HG03521 (cell line): ENCODE measurements at regions not wholly inside any gene's neighbourhood (a gene's known extent, or its start where the extent isn't known, plus 50 kb on each side); places are given as distances from the start of the nearest gene placed in this dataset.
A peak's percentile ranks its signal among the peaks of the same experiment; 100 is the strongest.
"Not testable (repeated sequence)": the region's sequence is repeated elsewhere in the genome, so short reads cannot be mapped to it uniquely, and the experiment has no call there.

Source experiments
- ATAC-seq: cut with Tn5 transposase; IDR thresholded peaks from one replicate; pipeline ENCODE4 v1.9.1; 2021; ENCODE audit warnings: mild to moderate bottlenecking, moderate library complexity; ENCODE audit not compliant: unreplicated experiment

GRCh38 chr4:131531087-131531486 is 1618.0 kb upstream of the PCDH10 start:
- ATAC-seq: no peak

DNA sequence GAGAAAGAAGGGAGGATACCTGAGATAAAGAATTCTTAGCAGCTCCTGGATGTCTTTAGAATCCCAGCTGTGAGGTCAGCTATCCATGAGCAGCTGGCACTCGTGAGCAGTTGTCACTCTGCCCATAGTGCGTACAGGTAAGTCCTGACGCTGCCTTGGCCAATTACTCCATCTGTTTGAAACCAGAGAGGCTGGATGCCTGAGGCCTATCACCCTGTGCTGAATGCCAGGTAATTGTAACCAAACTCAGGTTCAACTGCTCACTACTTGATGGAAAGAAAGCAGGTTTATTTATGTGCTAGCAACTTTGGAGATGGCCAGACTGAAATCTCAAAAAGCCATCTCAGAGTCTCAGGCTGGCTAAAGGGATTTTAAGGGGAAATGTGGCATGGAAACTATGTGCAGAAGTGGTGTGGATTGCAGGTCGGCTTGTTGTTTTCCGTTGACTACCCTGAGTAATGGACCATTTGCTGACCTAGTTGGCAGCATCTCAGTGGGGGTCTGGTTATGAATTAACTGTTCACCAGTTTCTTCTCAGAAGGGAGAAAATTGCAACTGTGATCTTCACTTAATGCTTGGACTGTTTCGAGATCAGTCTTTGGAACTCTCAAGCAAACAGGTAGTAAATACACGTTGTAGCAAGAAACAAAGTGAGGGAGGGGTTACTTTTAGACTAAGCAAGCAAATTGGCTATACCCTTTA is 1614.0 kb upstream of the PCDH10 start:
- ATAC-seq: no peak

- no peak for ATAC-seq
Measured at GRCh38 chr4:131540256-131540655, 1608.8 kb upstream of the PCDH10 start.

GRCh38 chr4:131547506-131547981 is 1601.5 kb upstream of the PCDH10 start:
- no peak for ATAC-seq

DNA sequence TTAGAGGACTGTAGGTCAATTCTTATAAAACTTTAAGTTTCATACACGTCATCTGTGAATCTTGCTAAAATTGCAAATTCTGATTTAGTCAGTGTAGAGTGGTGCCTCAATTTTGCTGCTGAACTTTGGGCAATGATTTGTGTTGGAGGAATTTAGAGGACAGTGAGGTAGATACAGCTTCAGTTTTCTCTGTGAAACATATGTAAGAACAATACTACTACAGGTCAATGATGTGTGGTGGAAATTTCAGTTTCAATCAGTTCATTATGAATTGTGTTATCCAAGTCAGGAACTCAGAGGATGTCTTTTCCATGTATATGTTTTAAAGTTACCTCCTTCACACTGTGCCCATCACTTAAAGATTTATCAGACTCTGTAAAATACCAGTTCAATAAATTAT is 1597.8 kb upstream of the PCDH10 start:
- no peak for ATAC-seq

DNA sequence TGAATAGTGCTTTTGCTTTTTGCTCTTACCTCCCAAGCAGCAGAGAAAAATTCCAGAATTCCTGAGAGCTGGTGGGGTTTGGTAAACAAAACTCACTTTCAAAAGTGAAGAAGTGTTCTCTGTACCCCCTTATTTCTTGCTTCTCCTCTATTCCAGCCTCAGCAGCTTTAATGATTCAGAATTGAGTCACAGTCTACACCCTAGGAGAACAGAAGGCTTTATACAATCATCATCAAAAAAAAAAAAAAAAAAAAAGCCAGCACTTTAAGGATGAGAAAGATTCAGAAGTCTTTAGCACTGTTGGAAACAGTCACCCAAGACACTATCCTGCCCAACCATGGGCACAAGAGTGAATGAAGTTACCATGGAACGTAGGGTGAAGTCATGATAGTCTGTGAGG is 1583.1 kb upstream of the PCDH10 start:
- ATAC-seq: no peak

- no peak for ATAC-seq
Measured at GRCh38 chr4:131584587-131584986, 1564.5 kb upstream of the PCDH10 start.

- ATAC-seq: no peak
Measured at GRCh38 chr4:131595140-131595539, 1554.0 kb upstream of the PCDH10 start.

GRCh38 chr4:131603705-131604104 is 1545.4 kb upstream of the PCDH10 start:
- ATAC-seq: no peak

- no peak for ATAC-seq
Measured at GRCh38 chr4:131609039-131609438, 1540.1 kb upstream of the PCDH10 start.

GRCh38 chr4:131610517-131610916 is 1538.6 kb upstream of the PCDH10 start:
- not testable (repeated sequence) for ATAC-seq

DNA sequence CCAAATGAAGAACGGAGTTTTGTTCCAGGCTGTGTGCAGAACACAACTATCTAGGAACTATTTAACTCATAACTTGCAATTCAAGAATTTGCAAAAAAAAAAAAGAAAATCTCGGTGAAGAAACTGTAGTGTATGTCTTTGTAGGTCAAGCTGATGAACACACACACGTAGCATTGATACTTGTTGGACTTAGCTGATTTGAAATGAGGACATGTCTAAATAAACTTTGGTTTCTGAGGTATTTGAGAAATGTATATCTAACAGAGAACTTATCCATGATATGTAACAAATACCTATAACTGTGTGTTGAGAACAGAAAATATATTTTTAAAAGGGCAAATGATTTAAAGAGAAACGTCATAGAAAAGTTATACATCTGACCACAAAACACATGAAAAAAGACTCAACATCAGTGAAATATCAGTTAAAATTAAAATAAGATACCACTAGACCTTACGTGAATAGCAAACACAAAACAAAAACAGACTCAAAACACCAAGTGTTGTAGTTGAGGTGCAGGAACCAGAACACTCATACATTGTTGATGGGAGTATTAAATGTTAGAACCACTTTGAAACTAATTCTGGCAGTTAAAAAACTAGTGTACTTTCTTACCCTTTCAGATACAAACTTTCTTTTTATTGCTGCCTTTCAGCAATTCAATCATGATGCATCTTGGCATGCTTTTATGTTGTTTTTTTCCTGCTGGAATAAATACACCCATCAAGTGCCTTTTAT is 1535.8 kb upstream of the PCDH10 start:
- ATAC-seq: peak; percentile 47

- ATAC-seq: peak; percentile 99
Measured at GRCh38 chr4:131613824-131614216, 1535.3 kb upstream of the PCDH10 start.

DNA sequence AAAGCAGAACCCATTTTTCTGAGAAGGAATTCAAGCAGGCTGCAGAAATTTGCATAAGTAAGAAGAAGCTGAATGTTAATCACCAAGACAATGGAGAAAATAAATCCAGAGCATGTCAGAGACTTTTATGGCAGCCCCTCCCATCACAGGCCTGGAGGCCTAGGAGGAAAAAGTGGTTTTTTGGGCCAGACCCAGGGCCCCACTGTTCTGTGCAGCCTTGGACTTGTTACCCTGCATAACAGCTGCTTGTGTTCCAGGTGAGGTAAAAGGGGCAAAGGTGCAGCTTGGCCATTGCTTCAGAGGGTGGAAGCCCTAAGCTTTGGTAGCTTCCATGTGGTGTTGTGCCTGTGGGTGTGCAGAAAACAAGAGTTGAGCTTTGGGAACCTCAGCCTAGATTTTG is 1516.2 kb upstream of the PCDH10 start:
- ATAC-seq: no peak

GRCh38 chr4:131635191-131635590 is 1513.9 kb upstream of the PCDH10 start:
- no peak for ATAC-seq

GRCh38 chr4:131638781-131639180 is 1510.3 kb upstream of the PCDH10 start:
- ATAC-seq: no peak

DNA sequence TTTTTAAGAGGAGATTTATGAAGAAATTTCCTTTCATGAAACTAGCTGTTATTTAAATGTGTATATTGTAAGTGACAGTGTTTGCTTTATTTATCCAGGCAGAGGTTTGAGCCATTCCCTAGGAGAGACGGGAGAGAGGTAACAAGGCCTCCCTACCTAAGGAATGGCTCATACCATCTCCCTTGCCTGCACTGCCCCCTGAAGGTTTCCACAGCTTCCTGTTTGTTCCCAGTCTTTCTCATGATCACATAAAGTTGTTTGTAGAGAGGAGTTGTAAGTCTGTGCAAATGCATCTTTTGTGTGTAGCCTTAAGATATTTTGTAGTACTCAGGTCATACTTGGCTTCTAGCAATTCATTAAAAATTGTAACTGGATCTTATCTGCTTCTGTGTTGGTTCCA is 1504.5 kb upstream of the PCDH10 start:
- no peak for ATAC-seq

GRCh38 chr4:131649227-131649626 is 1499.9 kb upstream of the PCDH10 start:
- no peak for ATAC-seq

DNA sequence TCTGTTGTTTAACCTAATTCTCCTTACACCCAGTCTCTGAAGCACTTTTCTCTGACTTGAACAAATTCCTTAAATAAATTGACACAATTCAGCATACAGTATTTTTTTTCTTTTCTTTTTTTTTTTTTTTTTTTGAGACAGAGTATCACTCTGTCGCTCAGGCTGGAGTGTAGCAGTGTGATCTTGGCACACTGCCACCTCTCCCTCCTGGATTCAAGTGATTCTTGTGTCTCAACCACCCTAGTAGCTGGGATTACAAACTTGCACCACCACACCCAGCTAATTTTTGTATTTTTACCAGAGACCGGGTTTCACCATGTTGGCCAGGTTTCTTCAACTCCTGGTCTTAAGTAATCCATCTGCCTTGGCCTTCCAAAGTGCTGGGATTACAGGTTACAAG is 1498.1 kb upstream of the PCDH10 start:
- no peak for ATAC-seq

DNA sequence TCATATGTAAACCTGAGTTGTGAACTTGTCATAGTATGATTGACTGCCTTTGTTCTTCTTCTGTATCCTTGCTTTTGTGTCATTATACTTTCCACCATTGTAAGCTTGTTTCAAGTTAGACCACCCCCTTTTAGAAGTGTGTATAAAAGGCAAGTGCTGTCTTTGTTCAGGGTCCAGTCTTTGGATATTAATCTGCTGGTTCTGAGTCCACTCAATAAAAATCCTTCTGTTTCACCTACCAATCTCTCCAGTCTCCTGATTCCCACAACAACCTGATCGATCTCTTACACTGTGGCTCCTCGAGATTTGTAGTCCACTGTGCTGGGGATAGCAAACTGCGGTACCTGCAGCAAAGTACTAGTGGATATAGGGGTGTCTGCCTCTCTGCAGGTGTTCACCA is 1465.8 kb upstream of the PCDH10 start:
- not testable (repeated sequence) for ATAC-seq

DNA sequence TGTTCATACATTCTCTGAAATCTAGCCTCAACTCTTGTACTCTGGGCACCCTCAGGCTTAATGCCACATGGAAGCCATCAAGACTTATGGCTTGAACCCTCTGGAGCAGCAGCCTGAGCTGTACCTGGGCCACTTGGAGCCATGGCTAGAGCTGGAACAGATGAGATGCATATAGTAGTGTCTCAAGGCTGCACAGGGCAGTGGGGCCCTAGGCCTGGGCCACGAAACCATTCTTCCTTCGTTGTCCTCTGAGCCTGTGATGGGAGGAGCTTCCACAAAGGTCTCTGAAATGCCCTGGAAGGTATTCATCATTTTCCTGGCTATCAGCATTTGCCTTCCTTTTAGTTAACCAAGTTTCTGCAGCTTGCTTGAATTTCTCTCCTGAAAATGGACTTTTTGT is 1427.2 kb upstream of the PCDH10 start:
- ATAC-seq: no peak

- ATAC-seq: not testable (repeated sequence)
Measured at GRCh38 chr4:131723069-131723468, 1426.0 kb upstream of the PCDH10 start.
